ENCODE measurements at regions not wholly inside any gene's neighbourhood (a gene's known extent, or its start where the extent isn't known, plus 50 kb on each side); places are given as distances from the start of the nearest gene placed in this dataset.

- DNase-seq (no peak), ATAC-seq (no peak)
- peaks cover 5 to 23% (median 16%) of the 10 kb centered on the region in 9 donors for H3K9me3 Mint-ChIP-seq
- no peaks in the 10 kb centered on the region for H3K36me3 Mint-ChIP-seq
- H3K4me1 Mint-ChIP-seq = no peaks in the 10 kb centered on the region
- H3K4me3 Mint-ChIP-seq = no peak overlapping the region
- H3K27me3 Mint-ChIP-seq = no peaks in the 10 kb centered on the region
- POLR2A ChIA-PET = no interaction called here
- H3K27ac Mint-ChIP-seq = no peak overlapping the region
These were observed 519.2 kb downstream of the CCDC85A start for GRCh38 chr2:56703001-56703400.

- POLR2A ChIA-PET = no interaction called here
- H3K36me3 Mint-ChIP-seq = no peaks in the 10 kb centered on the region
- no peak overlapping the region for H3K27ac Mint-ChIP-seq
- H3K27me3 Mint-ChIP-seq = no peaks in the 10 kb centered on the region
- ATAC-seq = no peak
- peaks cover 3 to 15% (median 6%) of the 10 kb centered on the region in 9 donors for H3K9me3 Mint-ChIP-seq
- no peak for DNase-seq
- H3K4me3 Mint-ChIP-seq = no peak overlapping the region
- no peaks in the 10 kb centered on the region for H3K4me1 Mint-ChIP-seq
These were observed 521.9 kb downstream of the CCDC85A start for GRCh38 chr2:56705713-56706112.

GRCh38 chr2:56707218-56707617, 523.4 kb downstream of the CCDC85A start:
- no peak overlapping the region for H3K4me3 Mint-ChIP-seq
- POLR2A ChIA-PET = no interaction called here
- DNase-seq (no peak), ATAC-seq (no peak)
- no peak overlapping the region for H3K27ac Mint-ChIP-seq
- peaks cover 0 to 18% (median 4%) of the 10 kb centered on the region in 9 donors for H3K9me3 Mint-ChIP-seq
- no peaks in the 10 kb centered on the region for H3K4me1 Mint-ChIP-seq
- H3K36me3 Mint-ChIP-seq = no peaks in the 10 kb centered on the region
- H3K27me3 Mint-ChIP-seq = no peaks in the 10 kb centered on the region

- ATAC-seq (no peak), DNase-seq (no peak)
- POLR2A ChIA-PET = no interaction called here
- Mint-ChIP-seq H3K27me3 (no peaks in the 10 kb centered on the region), H3K9me3 (peaks cover 0 to 18% (median 4%) of the 10 kb centered on the region in 9 donors), H3K4me1 (no peaks in the 10 kb centered on the region), H3K4me3 (no peak overlapping the region), H3K36me3 (no peaks in the 10 kb centered on the region), H3K27ac (no peak overlapping the region)
These were observed 523.9 kb downstream of the CCDC85A start for GRCh38 chr2:56707650-56708049.

GRCh38 chr2:56709181-56709580, 525.4 kb downstream of the CCDC85A start:
- Mint-ChIP-seq H3K9me3 (peaks cover 0 to 22% (median 9%) of the 10 kb centered on the region in 9 donors), H3K4me1 (no peaks in the 10 kb centered on the region), H3K4me3 (no peak overlapping the region), H3K27me3 (no peaks in the 10 kb centered on the region), H3K36me3 (peaks cover 0 to 3% (median 0%) of the 10 kb centered on the region in 3 donors), H3K27ac (no peak overlapping the region)
- POLR2A ChIA-PET = no interaction called here
- ATAC-seq (no peak), DNase-seq (no peak)

GRCh38 chr2:56713161-56713676, 529.4 kb downstream of the CCDC85A start:
- Mint-ChIP-seq H3K4me3 (no peak overlapping the region), H3K9me3 (peaks cover 2 to 17% (median 9%) of the 10 kb centered on the region in 9 donors), H3K27ac (no peak overlapping the region), H3K36me3 (peaks cover 0 to 3% (median 0%) of the 10 kb centered on the region in 3 donors), H3K4me1 (no peaks in the 10 kb centered on the region), H3K27me3 (no peaks in the 10 kb centered on the region)
- ATAC-seq (no peak), DNase-seq (no peak)
- POLR2A ChIA-PET = no interaction called here

GRCh38 chr2:56713978-56714377, 530.2 kb downstream of the CCDC85A start:
- no peak overlapping the region for H3K27ac Mint-ChIP-seq
- H3K36me3 Mint-ChIP-seq = peaks cover 0 to 3% (median 0%) of the 10 kb centered on the region in 3 donors
- DNase-seq (no peak), ATAC-seq (no peak)
- H3K4me3 Mint-ChIP-seq = no peak overlapping the region
- peaks cover 2 to 18% (median 12%) of the 10 kb centered on the region in 9 donors for H3K9me3 Mint-ChIP-seq
- H3K27me3 Mint-ChIP-seq = no peaks in the 10 kb centered on the region
- H3K4me1 Mint-ChIP-seq = no peaks in the 10 kb centered on the region
- POLR2A ChIA-PET = no interaction called here

GRCh38 chr2:56714400-56714799, 530.6 kb downstream of the CCDC85A start:
- Mint-ChIP-seq H3K27ac (no peak overlapping the region), H3K4me1 (no peaks in the 10 kb centered on the region), H3K36me3 (peaks cover 0 to 5% (median 0%) of the 10 kb centered on the region in 3 donors), H3K4me3 (no peak overlapping the region), H3K9me3 (peaks cover 2 to 20% (median 14%) of the 10 kb centered on the region in 9 donors), H3K27me3 (no peaks in the 10 kb centered on the region)
- DNase-seq (no peak), ATAC-seq (no peak)
- POLR2A ChIA-PET = no interaction called here

- Mint-ChIP-seq H3K4me3 (no peak overlapping the region), H3K4me1 (no peaks in the 10 kb centered on the region), H3K36me3 (peaks cover 0 to 9% (median 0%) of the 10 kb centered on the region in 3 donors), H3K27ac (no peak overlapping the region), H3K9me3 (peaks cover 6 to 28% (median 20%) of the 10 kb centered on the region in 9 donors), H3K27me3 (no peaks in the 10 kb centered on the region)
- no peak for DNase-seq
- no peak for ATAC-seq
- POLR2A ChIA-PET = no interaction called here
These were observed 531.9 kb downstream of the CCDC85A start for GRCh38 chr2:56715683-56716082.

GRCh38 chr2:56718413-56718812, 534.6 kb downstream of the CCDC85A start:
- no peak overlapping the region for H3K27ac Mint-ChIP-seq
- no peak for ATAC-seq
- POLR2A ChIA-PET = no interaction called here
- H3K4me3 Mint-ChIP-seq = no peak overlapping the region
- no peak for DNase-seq
- no peaks in the 10 kb centered on the region for H3K27me3 Mint-ChIP-seq
- H3K4me1 Mint-ChIP-seq = no peaks in the 10 kb centered on the region
- peaks cover 0 to 18% (median 0%) of the 10 kb centered on the region in 3 donors for H3K36me3 Mint-ChIP-seq
- peaks cover 7 to 42% (median 20%) of the 10 kb centered on the region in 9 donors for H3K9me3 Mint-ChIP-seq

- Mint-ChIP-seq H3K4me1 (no peaks in the 10 kb centered on the region), H3K36me3 (no peaks in the 10 kb centered on the region), H3K9me3 (peaks cover 4 to 52% (median 20%) of the 10 kb centered on the region in 9 donors), H3K27ac (no peak overlapping the region), H3K4me3 (no peak overlapping the region), H3K27me3 (no peaks in the 10 kb centered on the region)
- DNase-seq (no peak), ATAC-seq (no peak)
- POLR2A ChIA-PET = no interaction called here
These were observed 545.4 kb downstream of the CCDC85A start for GRCh38 chr2:56729212-56729611.

- POLR2A ChIA-PET = no interaction called here
- Mint-ChIP-seq H3K27me3 (no peaks in the 10 kb centered on the region), H3K36me3 (no peaks in the 10 kb centered on the region), H3K4me1 (no peaks in the 10 kb centered on the region), H3K9me3 (peaks cover 4 to 33% (median 12%) of the 10 kb centered on the region in 9 donors), H3K27ac (no peak overlapping the region), H3K4me3 (no peak overlapping the region)
- ATAC-seq (no peak), DNase-seq (no peak)
These were observed 549.2 kb downstream of the CCDC85A start for GRCh38 chr2:56732946-56733345.

- H3K27ac Mint-ChIP-seq = no peak overlapping the region
- no peak for ATAC-seq
- POLR2A ChIA-PET = no interaction called here
- no peaks in the 10 kb centered on the region for H3K4me1 Mint-ChIP-seq
- H3K36me3 Mint-ChIP-seq = no peaks in the 10 kb centered on the region
- no peak for DNase-seq
- peaks cover 0 to 29% (median 10%) of the 10 kb centered on the region in 9 donors for H3K9me3 Mint-ChIP-seq
- H3K4me3 Mint-ChIP-seq = no peak overlapping the region
- H3K27me3 Mint-ChIP-seq = no peaks in the 10 kb centered on the region
These were observed 555.6 kb downstream of the CCDC85A start for GRCh38 chr2:56739413-56739812.

- no peak for DNase-seq
- no peaks in the 10 kb centered on the region for H3K27me3 Mint-ChIP-seq
- H3K27ac Mint-ChIP-seq = no peak overlapping the region
- POLR2A ChIA-PET = no interaction called here
- peaks cover 0 to 17% (median 8%) of the 10 kb centered on the region in 9 donors for H3K9me3 Mint-ChIP-seq
- H3K36me3 Mint-ChIP-seq = no peaks in the 10 kb centered on the region
- no peak for ATAC-seq
- no peaks in the 10 kb centered on the region for H3K4me1 Mint-ChIP-seq
- no peak overlapping the region for H3K4me3 Mint-ChIP-seq
These were observed 557.9 kb downstream of the CCDC85A start for GRCh38 chr2:56741601-56742102.
